GM21619 (cell line): ENCODE measurements at regions not wholly inside any gene's neighbourhood (a gene's known extent, or its start where the extent isn't known, plus 50 kb on each side); places are given as distances from the start of the nearest gene placed in this dataset.

Source experiments
- ATAC-seq: cut with Tn5 transposase; IDR thresholded peaks from one replicate; pipeline ENCODE4 v1.9.1; 2021; ENCODE audit not compliant: unreplicated experiment

DNA sequence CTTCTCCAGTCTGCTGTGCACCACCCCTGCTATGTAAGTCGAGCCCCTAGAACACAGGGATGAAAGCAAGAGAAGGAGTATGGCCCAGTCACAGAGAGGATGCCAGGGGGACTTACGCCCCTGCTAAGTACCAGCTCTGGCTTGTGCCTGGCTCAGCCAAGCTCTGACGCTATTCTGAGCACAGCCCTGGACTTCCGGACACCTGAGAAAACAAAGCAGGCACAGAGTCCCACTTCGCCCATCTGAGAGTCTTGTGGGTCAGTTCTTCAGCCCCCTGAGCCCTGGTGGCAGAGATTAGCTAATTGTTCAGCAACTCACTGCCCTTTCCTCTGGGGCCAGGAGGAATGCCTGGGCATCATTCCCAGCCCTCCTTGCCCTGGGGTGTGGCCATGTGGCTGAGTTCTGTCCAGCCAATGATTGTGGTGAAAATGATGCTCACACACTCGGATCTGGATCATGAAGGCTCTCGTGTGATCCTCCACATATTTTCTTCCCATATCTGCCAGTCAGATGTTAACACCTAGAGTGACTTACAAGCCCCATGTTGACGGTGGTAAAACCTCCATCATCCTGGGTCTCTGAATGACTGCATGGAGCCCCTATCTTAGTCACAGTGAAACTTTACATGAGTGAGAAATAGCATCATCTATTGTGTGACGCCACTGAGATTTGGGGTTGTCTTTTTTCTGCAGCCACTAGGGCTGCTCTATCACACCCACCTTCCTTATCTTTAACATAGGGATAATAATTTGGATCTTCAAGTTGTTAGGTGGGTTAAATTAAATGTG, 105.7 kb downstream of the TPRA1 start:
- ATAC-seq, result no peak

DNA sequence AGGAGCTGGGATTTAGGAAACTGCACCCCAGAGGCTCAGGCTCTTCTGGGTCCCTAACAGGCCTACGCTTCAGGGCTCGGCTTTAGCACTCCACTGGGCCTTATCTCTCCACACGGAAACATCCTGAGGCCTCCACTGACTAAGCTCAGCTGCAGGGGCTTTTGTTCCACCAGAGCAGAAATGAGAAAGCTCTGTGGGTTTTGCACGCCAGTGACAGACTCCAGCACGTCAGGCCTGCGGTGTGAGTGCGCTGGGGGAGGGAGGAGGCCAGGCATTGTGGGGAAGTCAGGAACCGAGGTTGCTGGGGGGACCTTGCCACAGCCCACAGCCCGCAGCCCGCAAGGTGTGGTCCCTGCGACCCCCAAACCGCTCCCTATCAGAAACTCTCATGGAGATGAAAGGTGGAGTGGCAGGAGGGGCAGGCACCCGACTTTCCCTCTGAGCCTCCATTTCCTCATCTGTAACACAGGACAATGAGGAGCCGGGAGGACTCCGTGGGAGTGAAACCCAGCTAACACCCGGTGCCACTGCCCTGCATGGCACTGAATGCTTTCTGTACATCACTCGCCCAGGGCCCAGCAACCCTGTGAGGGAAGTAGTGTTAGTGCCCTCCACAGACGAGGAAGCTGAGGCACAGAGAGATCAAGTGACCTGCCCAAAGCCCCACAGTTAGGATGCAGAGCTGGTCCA, 106.5 kb downstream of the TPRA1 start:
- ATAC-seq, result peak; percentile 89

DNA sequence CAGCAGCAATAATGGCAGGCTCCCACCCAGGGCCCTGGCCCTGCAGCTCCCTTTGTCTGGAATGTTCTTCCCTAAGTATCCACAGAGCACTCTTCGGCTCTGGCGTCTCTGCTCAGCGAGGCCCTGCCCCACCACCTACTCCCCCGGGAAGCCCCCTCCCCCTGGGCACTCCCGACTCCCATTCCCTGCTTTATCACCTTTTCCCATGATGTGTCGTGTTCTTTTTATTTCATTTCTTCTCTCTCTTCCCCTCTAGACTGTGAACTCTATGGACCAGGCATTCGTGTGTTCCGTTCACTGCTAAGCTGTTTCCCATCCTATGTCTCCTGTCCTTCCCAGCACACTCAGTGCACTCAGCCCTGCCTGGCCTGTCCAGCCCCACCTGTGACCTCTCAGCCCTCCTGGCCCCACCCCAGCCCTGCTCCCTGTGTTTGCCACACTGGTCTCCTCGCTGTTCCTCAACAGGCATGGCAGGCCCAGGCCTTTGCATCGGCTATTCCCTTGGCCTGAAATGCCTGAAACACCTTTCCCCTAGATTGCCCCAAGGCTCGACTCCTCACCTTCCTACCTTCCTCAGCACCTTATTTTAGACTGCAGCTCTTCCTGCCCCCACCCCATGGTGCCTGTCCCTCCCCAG, 107.4 kb downstream of the TPRA1 start:
- ATAC-seq, result no peak

DNA sequence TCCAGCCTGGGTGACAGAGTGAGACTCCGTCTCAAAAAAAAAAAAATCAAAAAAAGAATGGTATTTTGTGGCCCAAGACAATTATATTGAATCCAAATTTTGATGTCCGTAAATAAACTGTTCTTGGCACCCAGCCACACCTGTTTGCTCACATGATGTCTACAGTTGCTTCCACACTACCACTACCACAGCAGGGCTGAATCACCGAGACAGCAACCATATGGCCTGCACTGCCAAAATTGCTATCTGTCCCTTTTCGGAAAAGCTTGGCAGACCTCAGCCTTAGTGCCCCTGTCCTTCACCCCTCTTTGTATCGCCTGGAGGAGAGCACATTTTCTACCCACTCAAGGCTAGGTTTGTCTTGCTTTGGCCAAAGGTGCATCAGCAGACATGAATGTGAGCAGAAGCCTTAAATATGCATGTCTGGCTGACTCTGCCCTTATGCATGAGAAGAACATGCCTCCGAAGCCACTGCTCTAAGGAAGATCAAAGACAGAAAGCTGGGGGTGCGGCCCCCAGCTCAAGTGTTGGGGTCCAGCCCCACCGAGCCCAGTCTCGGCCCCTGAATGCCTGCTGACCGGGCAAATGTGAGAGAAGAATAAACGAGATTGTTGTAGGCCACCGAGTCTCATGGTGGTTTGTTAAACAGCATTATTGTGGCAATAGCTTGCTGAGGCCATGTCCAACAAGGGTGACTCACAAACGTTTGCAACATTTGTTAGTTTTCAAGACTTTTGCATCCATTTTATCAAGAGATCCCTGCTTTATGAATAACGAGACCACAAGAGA, 108.1 kb downstream of the TPRA1 start:
- ATAC-seq, result no peak

DNA sequence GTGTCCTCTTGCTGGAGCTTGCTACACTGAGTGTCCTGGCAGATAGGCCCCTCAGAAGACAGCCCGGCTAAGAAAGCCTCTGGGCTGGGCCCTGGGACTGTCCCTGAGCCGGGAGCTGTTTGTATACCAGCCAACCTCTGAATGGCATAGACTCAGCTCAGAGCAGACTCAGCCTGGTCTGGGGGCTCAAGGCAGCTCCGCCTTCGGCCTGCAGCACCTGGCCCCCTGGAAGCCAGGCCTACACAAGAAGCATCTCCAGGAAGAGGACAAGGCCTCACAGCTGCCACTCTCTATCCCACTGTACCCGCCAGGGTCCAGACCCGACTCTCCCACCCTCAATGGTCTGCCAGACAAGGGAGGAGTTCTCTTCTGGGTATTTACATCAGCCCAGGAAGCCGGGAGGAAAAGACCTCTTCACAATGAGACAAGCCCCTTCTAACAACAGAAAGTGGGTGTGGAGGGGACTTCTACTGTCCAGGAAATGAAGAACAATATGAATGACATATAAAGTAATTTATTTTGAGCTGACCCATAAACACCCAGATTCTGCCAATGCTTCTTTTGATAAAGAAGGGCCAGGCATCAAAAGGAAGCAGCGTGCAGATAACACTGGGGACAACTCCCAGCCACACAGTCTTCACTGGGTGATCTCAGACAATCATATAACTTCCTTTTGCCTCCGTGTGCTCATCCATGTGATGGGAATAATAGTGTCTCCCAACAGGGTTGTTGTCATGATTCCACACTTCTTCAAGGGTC, 110.2 kb downstream of the TPRA1 start:
- no peak for ATAC-seq

DNA sequence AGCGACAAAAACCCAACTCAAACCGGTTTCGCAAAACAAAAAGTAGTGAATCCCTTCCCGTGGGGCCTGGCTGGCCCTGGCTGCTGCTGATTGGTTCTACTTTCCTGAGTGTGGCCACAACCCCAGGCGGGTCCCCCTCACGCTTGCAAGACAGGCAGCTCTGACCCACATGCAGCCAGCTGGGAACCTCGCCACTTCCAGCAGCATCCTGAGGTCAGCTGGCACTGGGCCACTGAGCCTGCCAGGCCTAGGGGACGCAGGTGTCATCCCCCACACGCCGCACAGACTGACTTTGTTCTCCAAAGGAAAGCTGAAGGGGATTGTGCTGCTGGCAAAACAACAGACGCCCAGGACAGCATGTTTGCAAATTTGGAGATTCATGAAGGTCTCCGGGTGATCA, 111.1 kb downstream of the TPRA1 start:
- ATAC-seq, result no peak

DNA sequence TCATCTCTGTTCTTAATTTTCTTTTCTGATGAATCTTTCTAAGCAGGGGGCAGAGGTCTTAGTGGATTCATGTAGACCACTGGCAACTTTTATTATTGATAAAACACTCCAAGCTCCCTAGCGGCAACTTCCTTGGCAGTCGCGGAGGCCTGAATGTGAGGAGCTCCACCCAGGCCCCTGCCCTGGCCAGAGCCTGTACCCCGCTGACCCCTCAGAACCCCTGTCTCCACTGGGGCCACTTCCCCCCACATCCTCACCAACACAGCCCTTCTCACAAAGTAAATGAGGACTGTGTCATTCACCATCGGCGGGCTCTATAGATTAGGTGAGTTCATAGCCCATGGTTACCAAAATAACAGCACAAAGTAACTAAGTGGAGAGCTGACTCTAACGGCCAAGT, 111.6 kb downstream of the TPRA1 start:
- no peak for ATAC-seq

DNA sequence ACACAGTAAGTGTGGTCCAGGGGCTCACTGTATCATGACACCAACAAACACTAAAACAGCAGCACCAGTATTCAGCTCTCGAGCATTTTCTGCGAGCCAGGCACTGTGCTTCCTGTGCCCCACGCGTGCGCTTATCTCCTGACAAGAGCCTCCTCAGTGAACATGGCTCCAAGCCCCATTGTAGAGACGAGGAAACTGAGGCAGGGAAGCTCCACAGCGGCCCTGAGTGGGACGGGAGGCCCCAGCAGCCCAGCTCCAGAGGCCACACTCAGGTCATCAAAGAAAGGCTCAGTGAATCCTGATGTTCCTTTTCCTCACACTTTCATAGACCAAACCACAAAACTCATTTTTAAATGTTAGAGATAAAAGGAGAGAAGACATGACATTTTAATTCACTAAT, 113.1 kb downstream of the TPRA1 start:
- no peak for ATAC-seq

DNA sequence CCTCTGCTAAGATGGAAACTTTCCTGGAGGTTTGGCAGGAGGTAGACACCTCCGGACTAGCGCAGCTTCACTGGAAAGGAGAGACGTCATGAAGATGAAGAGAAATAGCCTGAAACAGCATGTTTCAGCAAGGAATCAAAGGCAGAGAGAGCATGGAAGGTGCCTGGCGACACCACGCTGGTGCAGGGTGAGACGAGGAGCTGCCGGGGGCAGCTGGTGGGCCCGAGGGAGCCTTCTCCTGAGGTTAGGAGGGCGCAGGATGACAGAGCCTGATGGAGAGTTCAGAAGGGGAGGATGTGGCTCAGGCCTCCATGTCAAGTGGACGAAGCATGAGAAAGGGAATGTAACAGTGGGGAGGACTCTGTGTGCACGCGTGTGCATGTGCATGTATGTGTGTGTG, 113.6 kb downstream of the TPRA1 start:
- ATAC-seq, result no peak

DNA sequence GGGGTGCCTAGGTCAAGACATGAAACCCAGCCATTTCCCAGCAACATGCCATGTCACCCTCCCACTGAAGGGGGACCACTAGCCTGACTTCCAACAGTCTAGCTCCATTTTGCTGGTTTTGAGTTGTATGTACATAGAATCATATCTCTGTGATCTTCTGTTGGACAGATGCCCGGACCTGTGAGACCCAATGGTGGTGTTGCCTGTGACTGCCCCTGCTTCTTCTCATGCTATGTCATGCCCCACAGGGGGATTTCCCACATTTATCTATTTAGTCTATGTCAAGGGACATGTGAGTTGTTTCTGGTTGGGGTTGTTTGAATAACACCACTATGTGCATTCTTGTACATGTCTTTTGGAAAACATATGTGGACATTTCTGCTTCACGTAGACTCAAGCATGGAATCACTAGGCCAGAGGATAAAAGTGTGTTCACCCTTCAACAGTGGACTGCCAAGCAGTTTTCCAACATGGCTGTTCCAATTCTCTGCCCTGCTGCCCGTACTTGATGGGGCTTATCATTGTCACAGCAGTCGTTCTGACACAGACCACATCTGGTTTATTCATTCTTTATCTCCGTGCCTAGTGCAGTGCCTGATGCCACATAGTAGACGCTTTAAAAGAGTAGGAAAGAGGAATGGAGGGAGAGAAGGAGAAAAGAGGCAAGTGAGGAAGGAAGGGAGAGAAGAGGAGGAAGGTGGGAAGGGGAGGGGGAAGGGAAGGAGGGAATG, 114.4 kb downstream of the TPRA1 start:
- no peak for ATAC-seq

DNA sequence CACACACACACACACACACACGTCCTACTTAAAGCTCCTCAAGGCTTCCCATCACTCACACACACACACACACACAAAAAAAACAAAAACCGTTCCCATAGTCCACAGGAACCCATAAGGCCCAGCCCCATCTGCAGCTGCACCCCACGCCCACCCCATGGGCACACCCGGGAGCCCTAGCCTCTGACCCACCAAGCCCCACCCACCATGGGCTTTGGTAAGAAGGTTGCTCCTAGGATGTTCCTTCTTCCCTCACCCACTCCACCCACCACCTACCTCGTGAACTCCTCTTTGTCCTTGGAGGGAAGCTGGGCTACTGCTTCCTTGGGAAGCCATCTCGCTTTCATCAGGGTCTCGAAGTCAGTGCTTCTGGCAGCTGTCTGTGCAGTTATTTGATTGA, 115.1 kb downstream of the TPRA1 start:
- ATAC-seq, result no peak

DNA sequence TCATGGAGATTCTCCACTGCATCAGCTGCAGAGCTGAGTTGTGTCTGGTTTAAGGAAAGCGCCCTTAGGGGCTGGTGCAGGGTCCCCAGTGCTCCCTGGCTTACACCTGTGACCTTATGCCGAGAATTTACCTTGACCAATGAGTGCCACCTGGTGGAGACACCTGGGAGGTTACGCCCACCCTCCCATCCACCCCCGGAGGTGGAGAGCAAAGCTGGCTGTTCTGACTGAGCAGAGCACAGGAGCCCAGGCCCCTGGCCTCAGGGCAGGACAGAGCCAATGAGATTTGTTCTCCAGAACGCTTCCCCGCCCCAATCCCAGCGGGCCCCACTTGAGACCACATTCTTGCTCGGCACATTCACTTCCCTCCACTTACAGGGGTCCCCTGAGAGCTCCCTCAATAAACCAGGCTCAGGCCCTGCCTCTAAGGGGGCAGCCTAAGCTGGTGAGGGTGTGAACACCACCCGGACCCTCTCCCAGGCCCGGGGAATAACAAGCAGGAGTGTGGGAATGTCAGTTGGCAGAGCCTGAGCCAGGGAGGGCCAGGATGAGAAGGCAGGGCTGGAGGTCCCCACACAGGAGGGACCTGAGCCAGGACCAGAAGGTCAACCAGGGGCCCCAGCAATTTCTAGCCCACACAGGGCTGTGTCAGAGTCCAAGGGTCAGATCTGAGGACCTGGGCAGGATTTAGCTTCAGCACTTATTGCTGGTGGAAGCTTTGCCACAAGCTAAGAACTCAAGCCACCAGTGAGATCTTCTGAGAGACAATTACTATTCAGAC, 117.1 kb downstream of the TPRA1 start:
- ATAC-seq, result no peak

DNA sequence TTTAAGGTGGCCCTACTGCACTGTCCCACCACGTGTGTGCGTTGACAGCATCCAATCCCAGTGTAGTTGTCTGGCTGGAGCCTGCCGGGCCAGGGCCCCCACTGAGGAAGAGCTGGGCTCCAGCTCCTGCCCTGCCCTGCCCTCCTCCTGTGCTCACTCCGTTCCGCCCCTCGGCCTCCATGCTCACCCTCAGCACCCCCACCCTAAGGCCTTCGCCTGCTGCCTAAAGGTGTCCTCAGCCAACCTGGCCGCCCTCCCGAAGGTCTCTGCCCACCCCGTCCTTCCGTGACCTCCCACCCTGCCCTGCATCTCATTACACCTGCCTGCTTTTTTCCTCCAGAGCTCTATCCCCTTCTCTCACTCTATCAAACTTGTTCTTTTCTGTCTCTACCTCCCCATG, 118.0 kb downstream of the TPRA1 start:
- no peak for ATAC-seq

DNA sequence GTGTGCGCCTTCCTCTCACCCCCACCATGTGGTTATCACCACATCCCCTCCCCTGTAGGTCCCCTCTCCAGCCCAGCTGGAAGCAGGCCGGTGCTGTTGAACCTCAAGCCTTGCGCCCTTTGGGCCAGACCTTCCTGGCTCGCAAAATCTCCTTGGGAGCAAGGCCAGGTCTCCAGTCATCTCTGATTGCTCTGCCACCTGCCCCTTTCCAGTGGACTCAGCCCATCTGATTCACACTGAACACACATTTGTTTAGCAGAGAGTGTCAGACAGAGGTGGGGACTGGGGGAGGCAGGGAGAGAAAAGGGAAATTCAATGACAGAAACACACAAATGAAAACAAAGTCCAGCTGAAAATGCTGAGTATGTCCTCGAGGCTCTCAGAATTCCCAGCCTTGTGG, 119.4 kb downstream of the TPRA1 start:
- ATAC-seq, result no peak

DNA sequence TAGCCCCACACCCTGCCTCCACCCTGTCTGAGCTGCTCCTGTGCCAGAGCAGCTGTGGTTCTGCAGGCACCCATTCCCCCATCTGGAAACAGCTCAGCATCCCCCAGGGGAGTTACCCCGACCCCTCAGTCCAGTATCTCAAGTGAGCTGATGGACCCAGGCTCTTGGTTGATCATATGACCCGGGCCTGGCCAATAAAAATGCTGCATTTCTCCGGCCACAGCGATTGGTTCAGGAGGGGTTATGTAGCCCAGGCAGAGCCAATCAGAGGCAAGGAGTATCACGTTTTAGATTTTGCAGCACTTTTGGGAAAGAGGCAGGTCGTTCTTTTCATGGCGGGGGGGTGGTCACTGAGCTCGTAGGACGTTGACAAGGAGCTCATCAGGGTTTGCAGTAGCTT, 120.8 kb downstream of the TPRA1 start:
- no peak for ATAC-seq

DNA sequence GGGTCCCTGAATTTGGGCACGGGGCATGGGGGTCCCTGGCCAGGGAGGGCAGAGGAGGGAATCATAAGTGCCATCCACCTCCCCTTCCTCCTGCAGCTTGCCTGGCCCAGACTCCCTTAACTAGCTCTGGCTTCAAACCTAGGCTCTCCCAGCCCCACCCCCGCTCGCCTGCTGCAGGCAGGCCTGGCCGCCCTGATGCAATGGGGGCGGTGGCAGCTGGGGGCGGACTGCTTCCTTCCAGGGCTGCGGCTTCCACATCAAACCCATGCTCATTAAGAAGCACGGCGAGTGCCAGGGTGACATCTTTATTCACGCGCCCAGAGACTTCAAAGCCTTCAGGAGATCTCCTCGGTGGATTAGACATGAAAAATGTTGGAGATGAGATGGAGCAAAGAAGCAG, 123.1 kb downstream of the TPRA1 start:
- no peak for ATAC-seq

DNA sequence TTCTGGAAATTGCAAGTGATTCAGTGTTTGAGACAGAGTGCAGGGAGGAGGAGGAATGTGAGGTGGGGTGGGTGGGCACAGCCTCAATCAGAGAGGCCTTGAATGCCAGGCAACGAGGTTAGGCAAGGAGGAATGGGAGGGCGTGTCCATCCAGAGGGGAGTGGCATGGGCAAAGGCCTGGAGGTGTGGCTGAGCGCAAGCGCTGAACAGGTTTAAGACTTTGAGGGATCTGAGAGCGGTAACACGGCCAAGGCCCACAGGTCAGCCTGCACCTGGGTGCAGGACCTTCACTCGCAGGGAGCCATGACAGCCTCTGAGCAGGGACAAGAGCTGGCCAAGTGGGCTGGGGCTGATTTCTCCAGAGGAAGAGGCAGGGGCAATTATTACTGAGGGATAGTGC, 125.9 kb downstream of the TPRA1 start:
- ATAC-seq, result no peak

DNA sequence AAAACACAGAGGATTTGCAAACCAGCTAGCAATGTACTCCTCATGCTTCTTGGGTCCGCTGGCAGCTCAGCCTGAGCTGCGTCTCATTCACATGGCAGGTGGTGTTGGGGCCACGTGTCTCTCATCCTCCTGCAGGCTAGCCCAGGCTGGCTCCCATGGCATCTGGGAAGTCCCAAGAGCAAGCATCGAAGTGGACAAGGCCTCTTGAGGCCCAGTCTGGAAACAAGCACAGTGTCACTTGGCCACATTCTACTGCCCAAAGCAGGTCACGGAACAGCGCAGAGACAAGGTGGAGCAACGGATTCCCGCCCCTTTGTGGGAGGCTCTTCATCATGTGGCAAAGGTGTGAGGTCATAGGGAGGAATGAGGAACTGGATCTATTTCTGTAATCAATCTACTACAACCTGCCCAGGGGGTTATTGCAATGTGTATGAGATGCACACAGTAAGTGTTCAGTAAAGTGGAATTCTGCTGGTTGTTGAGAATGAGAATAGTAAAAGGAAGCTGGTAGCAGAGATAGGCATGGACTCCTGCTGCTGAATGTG, 128.3 kb downstream of the TPRA1 start:
- ATAC-seq, result no peak

DNA sequence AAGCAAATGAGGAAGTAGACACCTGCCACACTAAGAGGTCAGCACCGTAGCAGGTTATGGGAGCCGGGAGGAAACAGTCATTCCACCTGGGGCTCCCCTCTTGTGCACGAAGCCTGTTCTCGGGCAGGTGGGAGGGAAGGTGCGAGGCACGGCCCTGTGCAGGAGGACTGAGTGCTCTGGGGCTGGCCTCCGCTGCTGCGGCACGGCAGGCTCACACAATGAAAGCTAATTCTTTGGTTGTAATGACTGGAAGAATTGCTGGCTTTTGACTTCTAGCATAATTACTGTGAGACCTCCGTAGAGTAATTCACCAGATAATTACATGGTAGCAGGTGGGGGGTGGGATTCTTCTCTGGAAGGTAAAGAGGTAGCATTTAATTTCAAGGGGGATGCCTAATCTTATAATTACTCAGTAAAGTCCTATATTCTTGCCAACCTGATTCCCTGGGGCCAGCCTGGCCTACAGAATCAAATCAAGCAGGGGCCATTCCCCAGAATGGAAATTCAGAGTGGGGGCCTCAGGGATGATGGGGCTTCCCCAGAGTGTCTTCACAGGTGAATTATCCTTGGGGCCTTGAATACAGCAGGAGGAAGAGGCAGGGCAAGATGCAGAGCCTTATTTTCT, 129.1 kb downstream of the TPRA1 start:
- ATAC-seq, result no peak
